CD4-positive, alpha-beta T cell (primary cell): ENCODE measurements at regions not wholly inside any gene's neighbourhood (a gene's known extent, or its start where the extent isn't known, plus 50 kb on each side); places are given as distances from the start of the nearest gene placed in this dataset.

Source experiments
- ATAC-seq: fragments of 200-7000 bp; cut with Tn5 transposase; one replicate; pipeline ENCODE4 v1.10.0; 2022; ENCODE audit warnings: mild to moderate bottlenecking; ENCODE audit not compliant: poor library complexity
- CTCF ChIA-PET: fragments of 350-600 bp; sonication (Branson Sonifier 250); formaldehyde crosslinking; loops from one replicate; lab custom pipeline; 2021; ENCODE audit warnings: antibody characterized with exemption, inconsistent platforms; lab: Charles Lee
- POLR2A ChIA-PET: fragments of 350-600 bp; sonication (Branson Sonifier 250); formaldehyde crosslinking; loops from one replicate; lab custom pipeline; 2021; ENCODE audit warnings: antibody characterized with exemption, inconsistent platforms; lab: Charles Lee
- DNase-seq, 14 experiments: peaks; one replicate each; pipeline ENCODE4 v3.0.0-alpha.2; 2013 to 2020; ENCODE audit warnings: mixed read lengths in 2 of 14
- H3K27ac ChIP-seq, 2 donors: one replicate each; pipeline versions ENCODE4 v1.5.1 to v1.7.0; 2013; ENCODE audit warnings: low read length in 2 of 2, low read depth in 1 of 2, mild to moderate bottlenecking in 1 of 2
- H3K27me3 ChIP-seq, 2 experiments: 1 replicate in 1 of 2; 2 replicates in 1 of 2; pipeline versions ENCODE4 v1.6.1 to v1.7.0; 2013; ENCODE audit warnings: low read length in 2 of 2, control low read depth in 1 of 2, mild to moderate bottlenecking in 1 of 2, moderate library complexity in 1 of 2; ENCODE audit not compliant: insufficient read depth in 2 of 2, control insufficient read depth in 1 of 2
- H3K36me3 ChIP-seq: one replicate; pipeline ENCODE4 v1.6.1; 2013; ENCODE audit warnings: low read length, control low read depth; ENCODE audit not compliant: insufficient read depth
- H3K4me1 ChIP-seq: one replicate; pipeline ENCODE4 v1.6.1; 2013; ENCODE audit warnings: low read length, control low read depth; ENCODE audit not compliant: insufficient read depth
- H3K4me3 ChIP-seq: one replicate; pipeline ENCODE4 v1.5.1; 2013; ENCODE audit warnings: mild to moderate bottlenecking, low read length, moderate library complexity
- H3K9me3 ChIP-seq, 2 experiments: 1 replicate in 1 of 2; 2 replicates in 1 of 2; pipeline versions ENCODE4 v1.6.1 to v1.7.0; 2013; ENCODE audit warnings: low read length in 2 of 2, mild to moderate bottlenecking in 2 of 2, control low read depth in 1 of 2, moderate library complexity in 1 of 2; ENCODE audit not compliant: control insufficient read depth in 1 of 2, insufficient read depth in 1 of 2
- H3K27ac Mint-ChIP-seq: one replicate; pipeline ENCODE4 v1.8.0; 2020; ENCODE audit warnings: mixed read lengths
- H3K27me3 Mint-ChIP-seq: one replicate; pipeline ENCODE4 v1.8.0; 2021; ENCODE audit warnings: mixed read lengths
- H3K36me3 Mint-ChIP-seq: one replicate; pipeline ENCODE4 v1.8.0; 2021; ENCODE audit warnings: low read depth, mixed read lengths
- H3K4me1 Mint-ChIP-seq: one replicate; pipeline ENCODE4 v1.8.0; 2021; ENCODE audit warnings: low read depth, mixed read lengths
- H3K4me3 Mint-ChIP-seq: one replicate; pipeline ENCODE4 v1.8.0; 2020; ENCODE audit warnings: mild to moderate bottlenecking, mixed read lengths
- H3K9me3 Mint-ChIP-seq: one replicate; pipeline ENCODE4 v1.8.0; 2020; ENCODE audit warnings: mixed read lengths
- CTCF ChIP-seq: fragments of 200-600 bp; IDR thresholded peaks from one replicate; pipeline ENCODE4 v1.8.0; 2022; ENCODE audit warnings: antibody characterized with exemption, mild to moderate bottlenecking
- intact Hi-C, 2 experiments: fragments of 100-400 bp; cut with DNase I in 1 of 2; cut with micrococcal nuclease in 1 of 2; formaldehyde crosslinking; loops; one replicate each; pipeline versions ENCODE4 v1.15.1 to v1.9.0; 2023 to 2025; cut with DNase I, micrococcal nuclease

- no peak for TF ChIP-seq CTCF
- H3K9me3 Mint-ChIP-seq, result peaks cover 8% of the 10 kb centered on the region
- Histone ChIP-seq H3K4me3 (no peak overlapping the region), H3K27ac (no peak overlapping the region), H3K4me1 (no peaks in the 10 kb centered on the region), H3K36me3 (no peaks in the 10 kb centered on the region), H3K27me3 (no peaks in the 10 kb centered on the region), H3K9me3 (no peaks in the 10 kb centered on the region)
- DNase-seq, result no peak
- CTCF ChIA-PET, result no interaction called here
- POLR2A ChIA-PET, result no interaction called here
- no peak overlapping the region for H3K27ac Mint-ChIP-seq
- no peaks in the 10 kb centered on the region for H3K36me3 Mint-ChIP-seq
- no peaks in the 10 kb centered on the region for H3K27me3 Mint-ChIP-seq
- ATAC-seq, result no peak
- no peak overlapping the region for H3K4me3 Mint-ChIP-seq
- intact Hi-C loops, result no loop called here
- H3K4me1 Mint-ChIP-seq, result no peaks in the 10 kb centered on the region
Observed at GRCh38 chr7:33841031-33841430, 64.3 kb upstream of the BMPER start.

- no peaks in the 10 kb centered on the region for H3K27me3 Mint-ChIP-seq
- peaks cover 6% of the 10 kb centered on the region for H3K9me3 Mint-ChIP-seq
- ATAC-seq (no peak), DNase-seq (no peak)
- Histone ChIP-seq H3K27ac (no peak overlapping the region), H3K9me3 (no peaks in the 10 kb centered on the region), H3K4me3 (no peak overlapping the region), H3K4me1 (no peaks in the 10 kb centered on the region), H3K27me3 (no peaks in the 10 kb centered on the region), H3K36me3 (no peaks in the 10 kb centered on the region)
- H3K4me1 Mint-ChIP-seq, result no peaks in the 10 kb centered on the region
- intact Hi-C loops, result no loop called here
- no peak for TF ChIP-seq CTCF
- no peak overlapping the region for H3K27ac Mint-ChIP-seq
- ChIA-PET CTCF (no interaction called here), POLR2A (no interaction called here)
- H3K36me3 Mint-ChIP-seq, result no peaks in the 10 kb centered on the region
- H3K4me3 Mint-ChIP-seq, result no peak overlapping the region
Observed at GRCh38 chr7:33841705-33842129, 63.6 kb upstream of the BMPER start.

DNA sequence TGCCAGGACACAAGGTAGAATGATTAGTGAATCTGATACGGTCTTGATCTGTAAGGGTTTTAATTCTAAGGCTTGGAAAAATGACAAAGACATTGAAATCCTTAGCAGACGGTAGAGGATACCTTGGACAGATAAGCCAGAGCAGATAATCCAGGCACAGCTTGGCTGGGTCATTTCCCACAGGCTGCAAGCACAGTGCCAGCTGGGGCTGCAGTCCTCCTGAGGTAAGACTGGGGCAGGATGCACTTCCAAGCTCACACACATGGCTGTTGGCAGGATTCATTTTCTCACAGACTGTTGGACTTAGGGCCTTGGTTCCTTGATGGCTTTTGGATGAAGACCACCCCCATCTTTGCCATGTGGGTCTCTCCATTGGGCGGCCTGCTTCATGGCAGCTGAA is 63.2 kb upstream of the BMPER start:
- Histone ChIP-seq H3K4me1 (no peaks in the 10 kb centered on the region), H3K9me3 (no peaks in the 10 kb centered on the region), H3K4me3 (no peak overlapping the region), H3K27ac (no peak overlapping the region), H3K36me3 (no peaks in the 10 kb centered on the region), H3K27me3 (no peaks in the 10 kb centered on the region)
- DNase-seq (no peak), ATAC-seq (no peak)
- ChIA-PET CTCF (no interaction called here), POLR2A (no interaction called here)
- H3K36me3 Mint-ChIP-seq, result no peaks in the 10 kb centered on the region
- H3K4me3 Mint-ChIP-seq, result no peak overlapping the region
- no peak for TF ChIP-seq CTCF
- intact Hi-C loops, result no loop called here
- no peak overlapping the region for H3K27ac Mint-ChIP-seq
- peaks cover 2% of the 10 kb centered on the region for H3K9me3 Mint-ChIP-seq
- H3K4me1 Mint-ChIP-seq, result no peaks in the 10 kb centered on the region
- H3K27me3 Mint-ChIP-seq, result no peaks in the 10 kb centered on the region
